HCT116 (cell line): ENCODE measurements at regions not wholly inside any gene's neighbourhood (a gene's known extent, or its start where the extent isn't known, plus 50 kb on each side); places are given as distances from the start of the nearest gene placed in this dataset.

Experiments used
- ATAC-seq: fragments of 200-7000 bp; cut with Tn5 transposase; 2 replicates; pipeline ENCODE4 v1.9.1; 2020; ENCODE audit warnings: mild to moderate bottlenecking, moderate library complexity
- BruUV-seq: library from RNA; stranded (reverse); fragments of 400-500 nt; replicated peaks from 2 replicates; lab custom pipeline; 2021; lab: Mats Ljungman, UMichigan
- CTCF ChIA-PET: fragments of 300-600 bp; sonication (Branson Sonifier 250); formaldehyde crosslinking; loops from one replicate; lab custom pipeline; 2021; ENCODE audit warnings: antibody characterized with exemption; lab: Charles Lee
- POLR2A ChIA-PET: fragments of 300-600, 350-600 bp; sonication (Branson Sonifier 250); formaldehyde crosslinking; loops from one replicate; lab custom pipeline; 2021; ENCODE audit warnings: antibody characterized with exemption; lab: Charles Lee
- RAD21 ChIA-PET, 2 experiments: fragments of 300-600 bp; sonication (Branson Sonifier 250); formaldehyde crosslinking; loops; one replicate each; lab custom pipeline; 2023; ENCODE audit warnings: low total read pairs in 2 of 2; ENCODE audit not compliant: uncharacterized antibody in 2 of 2, unreplicated experiment in 2 of 2, low non-redundant PET in 1 of 2; lab: Charles Lee
- DNase-seq: peaks from one replicate; pipeline ENCODE4 v3.0.0-alpha.2; 2010; ENCODE audit warnings: low read depth, low spot score
- H2AFZ ChIP-seq: fragments of 200-600 bp; shearing (Covaris generic), sonication (generic); 2 replicates; pipeline ENCODE4 v1.6.1; 2017; ENCODE audit warnings: low read depth, mixed run types, mixed read lengths, antibody characterized with exemption, low read length; ENCODE audit not compliant: poor library complexity, severe bottlenecking
- H3K27ac ChIP-seq: 2 replicates; pipeline ENCODE4 v1.5.1; 2012; ENCODE audit warnings: low read depth, low read length
- H3K27me3 ChIP-seq: fragments of 200-600 bp; sonication (generic); 2 replicates; pipeline ENCODE4 v1.6.1; 2016; ENCODE audit warnings: mixed run types, low read length, mixed read lengths; ENCODE audit not compliant: insufficient read depth
- H3K36me3 ChIP-seq, 2 experiments: fragments of 200-500 bp in 1 of 2; fragments of 200-600 bp in 1 of 2; sonication (Bioruptor generic) in 1 of 2; sonication (generic) in 1 of 2; 2 replicates each; pipeline versions ENCODE4 v1.5.1 to v1.6.1; 2014 to 2016; ENCODE audit warnings: low read length in 2 of 2, inconsistent platforms in 1 of 2, mixed read lengths in 1 of 2, mixed run types in 1 of 2; ENCODE audit not compliant: insufficient read depth in 2 of 2, control insufficient read depth in 1 of 2
- H3K4me1 ChIP-seq, 2 experiments: fragments of 200-600 bp in 1 of 2; sonication (generic) in 1 of 2; 2 replicates each; pipeline versions ENCODE4 v1.5.1 to v1.6.1; 2012 to 2017; ENCODE audit warnings: low read length in 2 of 2, inconsistent platforms in 1 of 2, mild to moderate bottlenecking in 1 of 2, mixed read lengths in 1 of 2, mixed run types in 1 of 2, moderate library complexity in 1 of 2; ENCODE audit not compliant: insufficient read depth in 2 of 2, control insufficient read depth in 1 of 2
- H3K4me2 ChIP-seq: fragments of 200-600 bp; sonication (generic); 2 replicates; pipeline ENCODE4 v1.6.1; 2017; ENCODE audit warnings: mixed run types, low read length, mixed read lengths
- H3K4me3 ChIP-seq, 2 experiments: fragments of 200-600 bp in 1 of 2; sonication (generic) in 1 of 2; replicated peaks in 1 of 2; 2 replicates each; pipeline ENCODE4 v1.5.1; 2011 to 2016; ENCODE audit warnings: low read length in 2 of 2, control low read depth in 1 of 2, low read depth in 1 of 2, mild to moderate bottlenecking in 1 of 2, mixed read lengths in 1 of 2, mixed run types in 1 of 2
- H3K79me2 ChIP-seq: fragments of 200-600 bp; sonication (generic); 2 replicates; pipeline ENCODE4 v1.6.1; 2017; ENCODE audit warnings: mild to moderate bottlenecking, mixed run types, low read length, moderate library complexity, mixed read lengths; ENCODE audit not compliant: insufficient read depth
- H3K9ac ChIP-seq: fragments of 200-600 bp; sonication (generic); 2 replicates; pipeline ENCODE4 v1.6.1; 2016; ENCODE audit warnings: low read length, mixed read lengths
- H3K9me2 ChIP-seq: fragments of 200-600 bp; sonication (generic), shearing (Covaris generic); 2 replicates; pipeline ENCODE4 v1.6.1; 2017; ENCODE audit warnings: mixed run types, mild to moderate bottlenecking, moderate library complexity; ENCODE audit not compliant: insufficient read depth
- H3K9me3 ChIP-seq, 2 experiments: fragments of 200-500 bp in 1 of 2; fragments of 200-600 bp in 1 of 2; sonication (Bioruptor generic) in 1 of 2; sonication (generic) in 1 of 2; 2 replicates each; pipeline ENCODE4 v1.6.1; 2014 to 2017; ENCODE audit warnings: low read length in 2 of 2, mixed read lengths in 2 of 2, inconsistent platforms in 1 of 2, low read depth in 1 of 2, mild to moderate bottlenecking in 1 of 2, mixed run types in 1 of 2, moderate library complexity in 1 of 2; ENCODE audit not compliant: control insufficient read depth in 1 of 2, insufficient read depth in 1 of 2
- H4K20me1 ChIP-seq: fragments of 200-600 bp; sonication (generic), shearing (Covaris generic); 2 replicates; pipeline ENCODE4 v1.6.1; 2017; ENCODE audit warnings: mixed run types, mild to moderate bottlenecking, moderate library complexity; ENCODE audit not compliant: insufficient read depth
- CBX3 ChIP-seq: IDR thresholded peaks from 2 replicates; pipeline ENCODE4 v1.6.1; 2012; ENCODE audit warnings: low read depth
- EGR1 ChIP-seq: IDR thresholded peaks from 2 replicates; pipeline ENCODE4 v1.6.1; 2012; ENCODE audit warnings: low read depth
- ELF1 ChIP-seq: IDR thresholded peaks from 2 replicates; pipeline ENCODE4 v1.6.1; 2012; ENCODE audit warnings: low read depth, borderline replicate concordance
- EZH2 ChIP-seq: fragments of 200-600 bp; sonication (generic); IDR thresholded peaks from 2 replicates; pipeline ENCODE4 v1.6.1; 2017; ENCODE audit warnings: antibody characterized with exemption, mixed run types
- EZH2phosphoT487 ChIP-seq: fragments of 200-600 bp; IDR thresholded peaks from 2 replicates; pipeline ENCODE4 v1.6.1; 2018; ENCODE audit warnings: antibody characterized with exemption, borderline replicate concordance
- FOSL1 ChIP-seq: IDR thresholded peaks from 2 replicates; pipeline ENCODE4 v1.6.1; 2012; ENCODE audit warnings: low read depth
- JUND ChIP-seq: IDR thresholded peaks from 2 replicates; pipeline ENCODE4 v1.6.1; 2012
- POLR2A ChIP-seq: IDR thresholded peaks from 2 replicates; pipeline ENCODE4 v1.7.0; 2011; ENCODE audit warnings: borderline replicate concordance; ENCODE audit not compliant: insufficient read depth, insufficient read length; ENCODE audit errors: extremely low read depth
- POLR2AphosphoS5 ChIP-seq: IDR thresholded peaks from 2 replicates; pipeline ENCODE4 v1.6.1; 2011; ENCODE audit warnings: mild to moderate bottlenecking, low read depth, low read length, moderate library complexity
- RAD21 ChIP-seq: IDR thresholded peaks from 2 replicates; pipeline ENCODE4 v1.6.1; 2012; ENCODE audit warnings: low read depth, mild to moderate bottlenecking
- SIN3A ChIP-seq: IDR thresholded peaks from 2 replicates; pipeline ENCODE4 v1.6.1; 2012; ENCODE audit warnings: low read depth
- TCF7L2 ChIP-seq: IDR thresholded peaks from 2 replicates; pipeline ENCODE4 v1.7.0; 2011; ENCODE audit warnings: borderline replicate concordance, inconsistent platforms; ENCODE audit not compliant: insufficient read depth, insufficient read length; ENCODE audit errors: extremely low read depth
- YY1 ChIP-seq: IDR thresholded peaks from 2 replicates; pipeline ENCODE4 v1.6.1; 2011; ENCODE audit warnings: low read length, low read depth, moderate library complexity, mild to moderate bottlenecking; ENCODE audit not compliant: insufficient replicate concordance; ENCODE audit errors: extremely low read depth
- intact Hi-C: fragments of 100-400 bp; cut with micrococcal nuclease; formaldehyde crosslinking; loops from 2 replicates; pipeline ENCODE4 v1.10.0; 2022
- TF ChIP-seq, protein P1 (sequence below): IDR thresholded peaks from 2 replicates; pipeline ENCODE4 v1.6.1; 2012; ENCODE audit warnings: low read depth
- TF ChIP-seq, protein P2 (sequence below), 3 experiments: fragments of 200-600 bp in 1 of 3; sonication (generic) in 1 of 3; IDR thresholded peaks in 2 of 3; conservative IDR thresholded peaks in 1 of 3; 2 replicates each; pipeline ENCODE4 v1.5.1; 2012 to 2017; ENCODE audit warnings: low read depth in 2 of 3, low read length in 2 of 3, antibody characterized with exemption in 1 of 3, borderline replicate concordance in 1 of 3, control low read depth in 1 of 3, mild to moderate bottlenecking in 1 of 3, mixed read lengths in 1 of 3, mixed run types in 1 of 3, moderate library complexity in 1 of 3; ENCODE audit not compliant: insufficient read depth in 1 of 3
- TF ChIP-seq, protein P3 (sequence below): IDR thresholded peaks from 2 replicates; pipeline ENCODE4 v1.6.1; 2011; ENCODE audit warnings: mild to moderate bottlenecking, low read length, moderate library complexity; ENCODE audit not compliant: insufficient replicate concordance; ENCODE audit errors: extremely low read depth

DNA sequence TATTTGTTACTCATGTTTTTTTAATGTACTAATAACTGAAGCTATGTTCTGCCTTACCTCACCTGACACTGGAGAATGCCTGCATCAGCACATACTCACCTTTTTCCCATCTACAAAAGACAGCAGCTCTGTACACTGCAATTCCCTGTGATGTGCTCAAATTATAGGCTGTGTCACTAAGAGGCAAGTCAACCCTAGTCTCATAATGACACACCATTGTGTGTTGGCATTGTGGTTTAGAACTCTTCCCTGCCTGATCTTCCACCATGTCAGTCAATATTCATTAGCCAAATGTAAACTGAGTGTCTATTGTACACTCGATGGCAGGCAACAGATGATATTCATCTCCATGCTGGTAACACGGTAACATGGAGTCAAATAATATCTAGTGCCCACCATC, 332.1 kb upstream of the TCF4 start:
- no peak overlapping the region for H3K4me3 ChIP-seq
- no peak overlapping the region for H2AFZ ChIP-seq
- RAD21 ChIA-PET = no interaction called here
- no peaks in the 10 kb centered on the region for H3K36me3 ChIP-seq
- peaks cover 10 to 15% of the 10 kb centered on the region in 2 experiments; a peak in 2 of 4 replicates for H3K9me3 ChIP-seq
- no peaks in the 10 kb centered on the region for H3K79me2 ChIP-seq
- BruUV-seq = no TSS peak
- no peak overlapping the region for H3K27ac ChIP-seq
- no peaks in the 10 kb centered on the region for H3K27me3 ChIP-seq
- TF ChIP-seq SIN3A (no peak), EGR1 (no peak), EZH2phosphoT487 (no peak), FOSL1 (no peak), POLR2A (no peak), JUND (no peak), EZH2 (no peak), YY1 (no peak), ELF1 (no peak), POLR2AphosphoS5 (no peak), RAD21 (no peak), CBX3 (no peak), TCF7L2 (no peak)
- TF ChIP-seq, protein P1, sequence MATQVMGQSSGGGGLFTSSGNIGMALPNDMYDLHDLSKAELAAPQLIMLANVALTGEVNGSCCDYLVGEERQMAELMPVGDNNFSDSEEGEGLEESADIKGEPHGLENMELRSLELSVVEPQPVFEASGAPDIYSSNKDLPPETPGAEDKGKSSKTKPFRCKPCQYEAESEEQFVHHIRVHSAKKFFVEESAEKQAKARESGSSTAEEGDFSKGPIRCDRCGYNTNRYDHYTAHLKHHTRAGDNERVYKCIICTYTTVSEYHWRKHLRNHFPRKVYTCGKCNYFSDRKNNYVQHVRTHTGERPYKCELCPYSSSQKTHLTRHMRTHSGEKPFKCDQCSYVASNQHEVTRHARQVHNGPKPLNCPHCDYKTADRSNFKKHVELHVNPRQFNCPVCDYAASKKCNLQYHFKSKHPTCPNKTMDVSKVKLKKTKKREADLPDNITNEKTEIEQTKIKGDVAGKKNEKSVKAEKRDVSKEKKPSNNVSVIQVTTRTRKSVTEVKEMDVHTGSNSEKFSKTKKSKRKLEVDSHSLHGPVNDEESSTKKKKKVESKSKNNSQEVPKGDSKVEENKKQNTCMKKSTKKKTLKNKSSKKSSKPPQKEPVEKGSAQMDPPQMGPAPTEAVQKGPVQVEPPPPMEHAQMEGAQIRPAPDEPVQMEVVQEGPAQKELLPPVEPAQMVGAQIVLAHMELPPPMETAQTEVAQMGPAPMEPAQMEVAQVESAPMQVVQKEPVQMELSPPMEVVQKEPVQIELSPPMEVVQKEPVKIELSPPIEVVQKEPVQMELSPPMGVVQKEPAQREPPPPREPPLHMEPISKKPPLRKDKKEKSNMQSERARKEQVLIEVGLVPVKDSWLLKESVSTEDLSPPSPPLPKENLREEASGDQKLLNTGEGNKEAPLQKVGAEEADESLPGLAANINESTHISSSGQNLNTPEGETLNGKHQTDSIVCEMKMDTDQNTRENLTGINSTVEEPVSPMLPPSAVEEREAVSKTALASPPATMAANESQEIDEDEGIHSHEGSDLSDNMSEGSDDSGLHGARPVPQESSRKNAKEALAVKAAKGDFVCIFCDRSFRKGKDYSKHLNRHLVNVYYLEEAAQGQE = no peak
- TF ChIP-seq, protein P2, sequence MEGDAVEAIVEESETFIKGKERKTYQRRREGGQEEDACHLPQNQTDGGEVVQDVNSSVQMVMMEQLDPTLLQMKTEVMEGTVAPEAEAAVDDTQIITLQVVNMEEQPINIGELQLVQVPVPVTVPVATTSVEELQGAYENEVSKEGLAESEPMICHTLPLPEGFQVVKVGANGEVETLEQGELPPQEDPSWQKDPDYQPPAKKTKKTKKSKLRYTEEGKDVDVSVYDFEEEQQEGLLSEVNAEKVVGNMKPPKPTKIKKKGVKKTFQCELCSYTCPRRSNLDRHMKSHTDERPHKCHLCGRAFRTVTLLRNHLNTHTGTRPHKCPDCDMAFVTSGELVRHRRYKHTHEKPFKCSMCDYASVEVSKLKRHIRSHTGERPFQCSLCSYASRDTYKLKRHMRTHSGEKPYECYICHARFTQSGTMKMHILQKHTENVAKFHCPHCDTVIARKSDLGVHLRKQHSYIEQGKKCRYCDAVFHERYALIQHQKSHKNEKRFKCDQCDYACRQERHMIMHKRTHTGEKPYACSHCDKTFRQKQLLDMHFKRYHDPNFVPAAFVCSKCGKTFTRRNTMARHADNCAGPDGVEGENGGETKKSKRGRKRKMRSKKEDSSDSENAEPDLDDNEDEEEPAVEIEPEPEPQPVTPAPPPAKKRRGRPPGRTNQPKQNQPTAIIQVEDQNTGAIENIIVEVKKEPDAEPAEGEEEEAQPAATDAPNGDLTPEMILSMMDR (IDR thresholded peaks at IDR 0.05 in 2 of 3, conservative IDR thresholded peaks at IDR 0.05 in 1 of 3; ENCODE audit: borderline replicate concordance in 1 of 3, insufficient read depth in 1 of 3, low read depth in 2 of 3, low read length in 2 of 3) = no peak
- TF ChIP-seq, protein P3, sequence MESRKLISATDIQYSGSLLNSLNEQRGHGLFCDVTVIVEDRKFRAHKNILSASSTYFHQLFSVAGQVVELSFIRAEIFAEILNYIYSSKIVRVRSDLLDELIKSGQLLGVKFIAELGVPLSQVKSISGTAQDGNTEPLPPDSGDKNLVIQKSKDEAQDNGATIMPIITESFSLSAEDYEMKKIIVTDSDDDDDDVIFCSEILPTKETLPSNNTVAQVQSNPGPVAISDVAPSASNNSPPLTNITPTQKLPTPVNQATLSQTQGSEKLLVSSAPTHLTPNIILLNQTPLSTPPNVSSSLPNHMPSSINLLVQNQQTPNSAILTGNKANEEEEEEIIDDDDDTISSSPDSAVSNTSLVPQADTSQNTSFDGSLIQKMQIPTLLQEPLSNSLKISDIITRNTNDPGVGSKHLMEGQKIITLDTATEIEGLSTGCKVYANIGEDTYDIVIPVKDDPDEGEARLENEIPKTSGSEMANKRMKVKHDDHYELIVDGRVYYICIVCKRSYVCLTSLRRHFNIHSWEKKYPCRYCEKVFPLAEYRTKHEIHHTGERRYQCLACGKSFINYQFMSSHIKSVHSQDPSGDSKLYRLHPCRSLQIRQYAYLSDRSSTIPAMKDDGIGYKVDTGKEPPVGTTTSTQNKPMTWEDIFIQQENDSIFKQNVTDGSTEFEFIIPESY = no peak
- TF ChIP-seq, all 23 proteins: peak for 0
- H3K9ac ChIP-seq = no peak overlapping the region
- H4K20me1 ChIP-seq = no peaks in the 10 kb centered on the region
- H3K4me2 ChIP-seq = no peak overlapping the region
- no peaks in the 10 kb centered on the region for H3K9me2 ChIP-seq
- ATAC-seq (no peak), DNase-seq (no peak)
- H3K4me1 ChIP-seq = no peaks in the 10 kb centered on the region
- intact Hi-C loops = no loop called here
- ChIA-PET POLR2A (no interaction called here), CTCF (no interaction called here)
